HTR-8/SVneo (cell line): ENCODE measurements at regions not wholly inside any gene's neighbourhood (a gene's known extent, or its start where the extent isn't known, plus 50 kb on each side); places are given as distances from the start of the nearest gene placed in this dataset.

Experiments used
- DNase-seq: peaks from one replicate; pipeline ENCODE4 v3.0.0; 2011; ENCODE audit warnings: low spot score, mixed read lengths; ENCODE audit not compliant: insufficient read length
- FAIRE-seq: peaks from 2 replicates; lab custom pipeline; 2011; peaks lifted over from hg19 to GRCh38; lab: Jason Lieb, UNC

DNA sequence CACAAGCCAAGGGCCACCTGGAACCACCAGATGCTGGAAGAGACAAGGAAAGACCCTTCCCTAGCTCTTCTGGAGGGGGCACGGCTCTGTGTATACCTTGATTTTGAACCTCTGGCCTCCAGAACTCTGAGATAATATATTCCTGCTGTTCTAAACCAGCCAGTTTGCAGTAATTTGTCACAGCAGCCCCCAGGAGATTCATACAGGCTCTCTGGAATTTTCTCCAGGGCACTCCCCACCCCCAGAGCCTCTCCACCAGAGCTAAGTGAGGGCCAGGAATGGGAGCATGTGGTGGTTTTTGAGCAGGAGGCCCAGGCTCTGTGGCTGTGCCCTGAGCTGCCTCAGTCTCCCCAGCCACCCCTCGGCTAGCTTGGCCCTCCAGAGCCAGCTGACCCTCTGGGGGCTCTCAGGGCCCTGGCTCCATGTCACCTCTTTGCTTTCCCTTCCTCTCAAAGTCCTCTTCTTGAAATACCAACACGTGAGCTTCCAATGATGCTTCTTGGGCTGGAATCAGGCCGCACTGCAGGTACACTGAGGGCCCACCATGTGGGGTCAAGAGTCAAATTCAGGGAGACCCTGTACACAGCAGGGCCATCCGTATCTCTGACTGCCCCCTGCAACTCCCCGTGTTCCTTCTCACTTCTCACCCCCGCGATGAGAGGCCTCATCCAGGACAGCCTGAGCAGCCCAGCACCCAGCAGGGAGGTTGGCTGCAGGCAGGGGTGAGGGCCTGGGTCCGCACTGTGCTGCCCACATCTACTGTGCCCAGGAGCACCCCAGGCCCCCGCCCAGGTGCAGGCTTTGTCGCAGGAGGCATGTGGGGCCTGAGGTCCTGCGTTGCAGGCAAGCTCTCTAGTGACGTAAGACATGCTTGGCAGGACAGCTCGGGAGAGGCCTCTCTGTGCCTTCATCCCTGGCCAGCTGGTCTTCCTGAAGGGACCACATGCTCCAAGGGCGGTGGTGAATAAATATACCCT, 155.5 kb downstream of the ANKRD60 start:
- DNase-seq (no peak), FAIRE-seq (peak; percentile 13)

- FAIRE-seq (no peak), DNase-seq (no peak)
Observed at GRCh38 chr20:58071991-58072390, 156.5 kb downstream of the ANKRD60 start.

DNA sequence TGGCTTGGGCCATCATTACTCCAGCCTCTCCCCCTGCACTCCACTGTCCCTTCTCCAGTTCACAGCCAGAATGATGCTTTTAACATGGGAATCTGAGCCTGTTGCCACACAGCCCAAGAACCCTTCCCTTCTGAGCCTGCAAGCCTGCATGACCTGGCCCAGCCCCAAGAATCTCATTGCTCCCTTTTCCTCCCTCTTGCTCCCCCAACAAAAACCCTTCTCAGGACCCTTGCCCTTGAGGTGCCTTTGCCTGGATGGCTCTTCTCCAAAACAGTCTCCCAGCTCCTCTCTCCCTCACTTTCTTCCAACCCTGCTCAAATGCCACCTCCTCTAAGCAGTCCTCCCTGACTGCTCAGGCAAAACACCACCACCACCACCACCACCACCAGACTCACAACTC, 157.2 kb downstream of the ANKRD60 start:
- FAIRE-seq (peak; percentile 86), DNase-seq (no peak)

DNA sequence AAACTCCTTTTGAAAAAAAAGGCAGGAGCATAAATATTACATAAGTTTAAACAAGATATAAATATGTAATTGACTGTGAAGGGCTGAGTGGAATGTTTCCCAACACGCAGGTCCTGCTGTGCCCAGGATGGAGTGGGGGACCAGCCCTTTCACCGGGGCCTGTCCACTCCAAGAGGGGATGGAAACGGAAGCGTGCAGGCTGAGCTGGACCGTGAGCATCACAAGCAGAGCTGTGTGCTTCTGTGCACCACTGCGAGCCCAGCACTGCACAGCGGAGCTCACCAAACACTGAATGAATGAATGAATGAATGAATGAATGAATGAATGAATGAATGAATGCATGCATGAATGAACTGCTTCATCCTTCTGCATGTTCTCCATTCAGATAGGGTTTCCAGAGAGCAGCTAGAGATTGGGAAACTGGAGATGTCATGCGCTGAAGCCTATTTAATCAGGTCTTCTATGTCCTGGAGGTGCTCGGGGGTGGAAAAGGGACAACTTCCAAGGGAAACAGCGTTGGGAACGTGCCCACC, 157.7 kb downstream of the ANKRD60 start:
- FAIRE-seq (no peak), DNase-seq (no peak)

DNA sequence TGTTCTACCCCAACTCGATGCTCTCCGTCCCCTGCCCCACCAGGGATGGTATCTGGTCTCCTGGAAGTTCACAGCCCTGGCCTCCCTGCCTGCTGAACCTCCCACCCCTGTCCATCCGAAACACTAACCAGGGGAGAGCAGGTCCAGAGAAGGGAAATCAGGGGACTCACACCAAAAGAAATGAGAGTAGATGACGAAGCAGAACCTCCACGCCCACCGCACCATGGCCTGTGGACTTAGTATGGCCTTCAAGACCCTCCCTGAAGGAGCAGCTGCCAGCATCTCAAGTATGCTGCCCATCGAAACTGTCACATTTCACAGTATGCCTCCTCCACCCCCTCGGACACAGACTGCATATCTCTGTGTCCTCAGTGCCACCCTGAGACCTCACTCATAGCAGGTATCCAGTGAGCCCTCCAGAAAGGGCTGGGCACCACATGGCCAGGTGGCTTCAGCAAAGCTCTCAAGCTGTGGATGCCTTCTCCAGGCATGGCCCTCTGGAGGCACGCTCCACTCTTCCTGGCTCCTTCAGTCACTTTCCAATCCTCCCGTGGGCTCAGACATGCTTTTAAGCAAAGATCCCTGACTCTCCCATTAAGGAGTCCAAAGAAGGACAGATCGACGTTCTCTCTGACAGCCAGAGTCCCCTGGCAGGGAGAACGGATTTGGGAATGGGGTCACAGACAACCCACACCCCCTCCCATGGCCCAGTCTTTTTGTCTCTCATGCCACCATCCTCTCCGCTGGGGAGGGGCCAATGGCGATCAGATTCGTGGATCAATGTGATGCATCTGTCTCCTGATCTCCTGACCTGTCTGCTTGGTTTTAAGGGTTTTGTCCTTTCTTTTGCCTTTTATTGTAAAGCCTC, 158.4 kb downstream of the ANKRD60 start:
- FAIRE-seq (peak; percentile 96), DNase-seq (no peak)

GRCh38 chr20:58069207-58069606, 159.2 kb downstream of the ANKRD60 start:
- FAIRE-seq (no peak), DNase-seq (no peak)

GRCh38 chr20:58065508-58066361, 162.7 kb downstream of the ANKRD60 start:
- DNase-seq (no peak), FAIRE-seq (no peak)

GRCh38 chr20:58064411-58065010, 163.9 kb downstream of the ANKRD60 start:
- DNase-seq (no peak), FAIRE-seq (peak; percentile 65)

DNA sequence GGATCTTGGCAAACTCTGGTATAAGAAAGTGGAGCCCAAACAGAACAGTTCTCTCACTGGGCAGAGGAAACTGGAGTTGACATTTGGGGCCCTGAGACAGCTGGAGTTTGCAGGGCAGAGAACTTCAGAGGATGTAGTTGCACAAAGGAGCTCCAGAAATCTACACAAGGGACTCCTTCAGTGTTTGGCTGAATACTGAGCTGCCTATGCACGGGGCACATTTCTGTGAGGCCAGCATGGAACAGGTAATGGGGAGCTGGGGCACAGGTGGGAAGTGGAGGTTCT, 169.3 kb downstream of the ANKRD60 start:
- FAIRE-seq (peak; percentile 87), DNase-seq (no peak)

DNA sequence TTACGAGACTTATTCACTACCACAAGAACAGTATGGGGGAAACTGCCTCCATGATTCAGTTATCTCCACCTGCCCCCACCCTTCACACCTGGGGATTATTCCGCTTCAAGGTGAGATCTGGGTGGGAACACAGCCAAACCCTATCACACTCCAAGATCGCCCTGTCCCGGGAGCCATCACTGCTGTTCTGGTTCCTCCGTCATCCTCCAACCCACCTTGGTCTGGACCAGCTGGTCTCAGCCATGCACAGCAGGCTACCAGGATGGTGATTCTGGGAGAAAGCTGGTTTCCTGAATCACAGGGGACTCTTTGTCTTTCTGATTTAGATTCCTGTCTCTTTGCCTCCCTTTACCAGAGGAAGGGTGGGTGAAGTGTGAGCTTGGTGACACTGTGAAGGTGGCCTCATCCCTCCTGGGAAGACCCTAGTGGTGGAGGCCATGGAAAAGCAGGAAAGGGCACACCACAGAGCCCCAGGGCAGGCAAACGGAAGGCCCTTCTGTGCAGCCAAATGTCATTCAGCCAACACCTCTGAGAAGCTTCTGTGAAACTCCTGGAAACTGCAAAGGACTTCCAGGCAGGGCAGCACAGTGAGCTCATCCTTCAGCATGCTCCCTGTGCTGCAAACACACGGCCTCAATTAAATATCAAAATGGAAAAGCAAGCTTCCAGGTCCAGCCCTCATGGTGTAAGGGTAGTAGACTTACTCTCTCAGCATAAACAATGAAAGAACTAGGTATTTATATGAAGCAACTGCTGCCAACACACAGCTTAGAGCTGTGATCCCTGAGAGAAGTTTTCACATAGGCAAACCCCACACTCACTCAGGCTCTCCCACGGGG, 169.8 kb downstream of the ANKRD60 start:
- DNase-seq: no peak
- no peak for FAIRE-seq

GRCh38 chr20:58056921-58057686, 171.3 kb downstream of the ANKRD60 start:
- FAIRE-seq: peak; percentile 94
- no peak for DNase-seq

GRCh38 chr20:58056021-58056591, 172.3 kb downstream of the ANKRD60 start:
- FAIRE-seq: no peak
- DNase-seq: no peak

- FAIRE-seq: no peak
- no peak for DNase-seq
Observed at GRCh38 chr20:58054780-58055373, 173.6 kb downstream of the ANKRD60 start.

DNA sequence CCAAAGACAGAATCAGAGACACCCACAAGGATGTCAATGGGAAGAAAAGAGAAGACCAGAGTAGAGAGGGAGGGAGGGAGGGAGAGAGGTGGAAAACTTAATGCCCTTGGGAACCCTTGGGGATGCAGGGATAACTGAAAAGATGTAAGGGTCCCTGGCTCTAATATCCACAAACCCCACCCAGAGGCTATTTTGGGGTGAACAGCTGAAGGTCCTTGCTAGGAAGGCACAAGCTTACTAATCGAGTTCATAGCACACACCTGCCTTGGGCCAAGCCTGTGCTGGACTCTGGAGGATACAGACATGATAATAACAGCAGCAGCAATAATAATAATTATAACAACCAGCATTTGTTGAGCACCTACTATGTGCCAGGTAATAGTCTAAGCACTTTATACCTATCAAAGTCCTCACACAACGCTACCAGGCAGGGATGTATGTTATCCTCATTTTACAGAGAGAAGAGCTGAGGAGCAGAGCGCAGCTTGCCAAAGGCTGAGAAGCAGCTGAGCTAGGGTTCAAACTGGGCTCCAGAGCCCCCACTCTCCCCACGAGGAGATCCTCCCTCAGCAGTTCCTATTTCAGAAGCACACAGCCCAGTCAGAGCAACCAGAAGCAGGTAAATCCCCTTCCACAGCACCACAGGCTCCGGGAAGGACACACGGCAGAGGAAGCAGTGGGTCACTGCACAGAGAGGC, 174.2 kb downstream of the ANKRD60 start:
- DNase-seq (no peak), FAIRE-seq (peak; percentile 74)

DNA sequence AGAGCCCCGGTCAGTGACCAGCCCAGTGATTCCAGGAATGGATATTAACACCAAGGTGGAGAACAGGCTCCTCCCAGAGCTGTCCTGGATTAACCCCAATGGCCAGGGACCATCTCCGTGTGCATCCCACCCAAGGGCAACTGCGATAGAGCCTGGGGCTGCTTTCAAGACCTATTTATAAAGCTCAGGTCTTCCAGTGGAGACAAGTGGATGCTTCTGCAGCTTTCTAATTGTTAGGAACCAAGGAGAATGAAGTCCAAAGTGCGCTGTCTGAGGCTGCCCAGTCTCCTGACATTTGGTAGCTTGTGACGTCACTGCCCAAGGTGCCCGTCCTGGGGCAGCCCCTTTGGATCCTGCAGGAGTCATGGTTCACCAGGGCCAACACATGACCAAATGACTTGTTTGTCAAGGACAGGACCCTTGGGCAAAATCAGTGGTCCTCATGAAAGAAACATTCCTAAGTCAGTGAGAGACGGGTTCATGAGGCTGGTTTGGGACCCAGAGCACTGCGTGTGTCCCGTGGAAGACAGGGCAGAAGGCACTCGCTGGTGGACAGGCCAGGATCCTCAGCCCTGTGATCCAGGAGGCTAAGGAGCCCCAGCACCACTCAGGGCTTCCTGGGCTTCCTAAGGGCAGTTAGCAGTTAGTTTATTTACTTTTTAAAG, 174.9 kb downstream of the ANKRD60 start:
- FAIRE-seq (peak; percentile 84), DNase-seq (no peak)

DNA sequence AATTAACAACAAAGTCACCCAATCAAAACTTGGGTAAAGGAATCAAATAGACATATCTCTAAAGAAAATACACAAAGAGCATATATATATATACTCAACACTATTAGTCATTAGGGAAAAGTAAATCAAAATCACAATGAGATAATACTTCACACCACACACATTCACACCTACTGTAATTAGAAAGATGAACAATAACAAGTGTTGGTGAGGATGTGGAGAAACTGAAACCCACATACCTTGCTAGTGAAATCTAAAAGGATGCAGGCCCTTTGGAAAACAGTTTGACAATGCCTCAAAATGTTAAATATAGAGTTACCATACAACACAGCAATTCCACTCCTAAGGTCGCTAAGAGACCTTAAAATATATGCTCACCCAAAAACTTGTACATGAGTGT, 177.1 kb downstream of the ANKRD60 start:
- FAIRE-seq: peak; percentile 86
- no peak for DNase-seq
